ENCODE measurements at regions not wholly inside any gene's neighbourhood (a gene's known extent, or its start where the extent isn't known, plus 50 kb on each side); places are given as distances from the start of the nearest gene placed in this dataset.

GRCh38 chr1:219518168-219518906 lies 94.6 kb downstream of the ZC3H11B start:
- TF ChIP-seq ZFP3 (CRISPR knock-in tag; IDR thresholded peaks at IDR 0.05), result no peak; the same call in 1 of the 2 replicates
- no peak for TF ChIP-seq ZFP30 (CRISPR knock-in tag; IDR thresholded peaks at IDR 0.05)
